ENCODE measurements at regions not wholly inside any gene's neighbourhood (a gene's known extent, or its start where the extent isn't known, plus 50 kb on each side); places are given as distances from the start of the nearest gene placed in this dataset.

DNA sequence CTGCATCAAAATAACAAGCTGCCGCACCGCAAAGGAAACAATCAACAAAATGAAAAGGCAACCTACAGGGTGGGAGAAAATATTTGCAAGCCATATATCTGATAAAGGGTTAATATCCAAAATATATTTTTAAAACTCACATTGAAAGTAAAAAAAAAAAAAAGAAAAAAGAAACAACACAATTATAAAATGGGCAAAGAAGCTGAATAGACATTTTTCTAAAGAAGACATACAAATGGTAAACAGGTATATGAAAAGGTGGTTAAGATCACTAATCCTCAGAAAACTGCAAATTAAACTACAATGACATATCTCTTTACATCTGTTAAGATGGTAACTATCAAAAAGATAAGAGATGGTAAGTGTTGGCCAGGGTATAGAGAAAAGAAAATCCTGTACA lies 105.4 kb upstream of the LY86 start:
- Histone ChIP-seq H3K79me2 (ENCODE audit: insufficient read depth, low read depth) (no peaks in the 10 kb centered on the region), H3K27ac (no peak overlapping the region), H3K4me2 (no peak overlapping the region), H3K4me3 (IDR thresholded peaks at IDR 0.05; ENCODE audit: insufficient read depth, low read depth, low read length) (no peak overlapping the region), H3K36me3 (ENCODE audit: insufficient read depth) (no peaks in the 10 kb centered on the region), H2AFZ (ENCODE audit: low read depth) (no peak overlapping the region), H3K9ac (no peak overlapping the region), H3K4me1 (ENCODE audit: low read depth, poor library complexity, severe bottlenecking) (no peaks in the 10 kb centered on the region), H4K20me1 (ENCODE audit: insufficient read depth) (no peaks in the 10 kb centered on the region), H3K27me3 (ENCODE audit: insufficient read depth, low read depth) (no peaks in the 10 kb centered on the region; the same call in 1 of the 2 replicates)
- TF ChIP-seq, protein P1, sequence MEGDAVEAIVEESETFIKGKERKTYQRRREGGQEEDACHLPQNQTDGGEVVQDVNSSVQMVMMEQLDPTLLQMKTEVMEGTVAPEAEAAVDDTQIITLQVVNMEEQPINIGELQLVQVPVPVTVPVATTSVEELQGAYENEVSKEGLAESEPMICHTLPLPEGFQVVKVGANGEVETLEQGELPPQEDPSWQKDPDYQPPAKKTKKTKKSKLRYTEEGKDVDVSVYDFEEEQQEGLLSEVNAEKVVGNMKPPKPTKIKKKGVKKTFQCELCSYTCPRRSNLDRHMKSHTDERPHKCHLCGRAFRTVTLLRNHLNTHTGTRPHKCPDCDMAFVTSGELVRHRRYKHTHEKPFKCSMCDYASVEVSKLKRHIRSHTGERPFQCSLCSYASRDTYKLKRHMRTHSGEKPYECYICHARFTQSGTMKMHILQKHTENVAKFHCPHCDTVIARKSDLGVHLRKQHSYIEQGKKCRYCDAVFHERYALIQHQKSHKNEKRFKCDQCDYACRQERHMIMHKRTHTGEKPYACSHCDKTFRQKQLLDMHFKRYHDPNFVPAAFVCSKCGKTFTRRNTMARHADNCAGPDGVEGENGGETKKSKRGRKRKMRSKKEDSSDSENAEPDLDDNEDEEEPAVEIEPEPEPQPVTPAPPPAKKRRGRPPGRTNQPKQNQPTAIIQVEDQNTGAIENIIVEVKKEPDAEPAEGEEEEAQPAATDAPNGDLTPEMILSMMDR (conservative IDR thresholded peaks at IDR 0.05; ENCODE audit: low read depth, low read length) = no peak

DNA sequence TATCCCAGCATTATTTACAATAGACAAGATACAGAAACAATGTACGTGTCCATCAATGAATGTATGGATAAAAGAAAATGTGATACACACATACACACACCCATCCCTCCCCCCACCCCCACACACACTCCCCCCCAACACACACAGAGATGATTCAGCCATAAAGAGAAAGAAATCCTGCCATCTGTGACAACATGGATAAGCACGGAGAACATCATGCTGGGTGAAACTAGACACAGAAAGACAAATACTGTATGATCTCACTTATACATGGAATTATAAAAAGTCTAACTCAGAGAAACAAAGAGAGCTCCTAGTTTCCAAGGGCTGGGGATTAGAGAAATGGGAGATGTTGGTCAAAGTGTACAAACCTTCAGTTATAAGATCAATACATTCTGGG lies 104.8 kb upstream of the LY86 start:
- no peaks in the 10 kb centered on the region for H3K4me1 ChIP-seq (ENCODE audit: low read depth, poor library complexity, severe bottlenecking)
- H3K79me2 ChIP-seq (ENCODE audit: insufficient read depth, low read depth) = no peaks in the 10 kb centered on the region

DNA sequence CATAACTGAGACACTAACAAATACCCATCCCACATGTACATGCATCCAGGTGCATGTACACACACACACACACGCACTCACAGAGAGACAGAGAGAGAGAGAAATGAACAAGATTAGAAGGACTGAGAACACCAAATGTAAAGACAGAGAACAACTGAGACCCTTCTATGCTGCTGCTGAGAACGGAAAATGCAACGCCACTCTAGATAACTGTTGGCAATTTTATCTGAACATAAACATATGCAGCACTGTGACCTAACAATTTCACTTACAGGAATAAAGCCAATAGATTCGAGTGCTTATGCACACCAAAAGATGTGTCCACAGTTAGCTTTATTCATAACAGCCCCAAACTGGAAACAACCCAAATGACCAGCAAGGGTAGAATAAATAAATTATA lies 103.8 kb upstream of the LY86 start:
- Histone ChIP-seq H3K4me1 (ENCODE audit: low read depth, poor library complexity, severe bottlenecking) (no peaks in the 10 kb centered on the region), H3K36me3 (ENCODE audit: insufficient read depth) (no peaks in the 10 kb centered on the region), H3K4me3 (IDR thresholded peaks at IDR 0.05; ENCODE audit: insufficient read depth, low read depth, low read length) (no peak overlapping the region), H3K27me3 (ENCODE audit: insufficient read depth, low read depth) (no peaks in the 10 kb centered on the region; the same call in 1 of the 2 replicates), H3K4me2 (no peak overlapping the region), H3K27ac (no peak overlapping the region), H2AFZ (ENCODE audit: low read depth) (no peak overlapping the region), H3K9ac (no peak overlapping the region), H3K79me2 (ENCODE audit: insufficient read depth, low read depth) (no peaks in the 10 kb centered on the region), H4K20me1 (ENCODE audit: insufficient read depth) (no peaks in the 10 kb centered on the region)
- TF ChIP-seq, protein P1 (conservative IDR thresholded peaks at IDR 0.05; ENCODE audit: low read depth, low read length) = no peak

More for the DNA sequence above, 104.8 kb upstream of the LY86 start:
- Histone ChIP-seq H3K9ac (no peak overlapping the region), H2AFZ (ENCODE audit: low read depth) (no peak overlapping the region), H3K36me3 (ENCODE audit: insufficient read depth) (no peaks in the 10 kb centered on the region), H3K4me2 (no peak overlapping the region), H3K27me3 (ENCODE audit: insufficient read depth, low read depth) (no peaks in the 10 kb centered on the region; the same call in 1 of the 2 replicates), H4K20me1 (ENCODE audit: insufficient read depth) (no peaks in the 10 kb centered on the region), H3K4me3 (IDR thresholded peaks at IDR 0.05; ENCODE audit: insufficient read depth, low read depth, low read length) (no peak overlapping the region), H3K27ac (no peak overlapping the region)
- TF ChIP-seq, protein P1 (conservative IDR thresholded peaks at IDR 0.05; ENCODE audit: low read depth, low read length) = no peak

DNA sequence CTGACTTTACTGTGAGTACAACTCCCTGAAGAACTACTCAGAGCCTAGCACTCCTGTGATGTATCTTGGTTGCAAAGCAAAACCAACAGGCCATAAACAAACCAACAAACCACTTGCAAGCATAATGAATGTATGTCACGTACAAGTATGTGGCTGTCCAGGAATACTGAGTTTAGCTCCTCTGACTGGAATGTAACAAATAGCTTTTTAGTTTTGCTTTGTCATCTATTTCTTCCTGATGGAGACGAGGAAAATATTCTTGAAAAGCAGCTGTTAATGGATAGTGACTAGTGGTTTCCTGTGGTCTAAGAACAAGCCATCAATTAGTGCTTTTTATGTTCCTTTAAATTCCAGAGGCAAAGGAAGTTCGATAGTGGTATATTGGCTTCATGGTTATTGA lies 101.9 kb upstream of the LY86 start:
- H3K79me2 ChIP-seq (ENCODE audit: insufficient read depth, low read depth) = no peaks in the 10 kb centered on the region
- TF ChIP-seq, protein P1 (conservative IDR thresholded peaks at IDR 0.05; ENCODE audit: low read depth, low read length) = no peak
- H3K4me2 ChIP-seq = no peak overlapping the region
- H3K27me3 ChIP-seq (ENCODE audit: insufficient read depth, low read depth) = no peaks in the 10 kb centered on the region; the same call in 1 of the 2 replicates
- no peaks in the 10 kb centered on the region for H4K20me1 ChIP-seq (ENCODE audit: insufficient read depth)
- H3K9ac ChIP-seq = no peak overlapping the region
- H3K4me3 ChIP-seq (IDR thresholded peaks at IDR 0.05; ENCODE audit: insufficient read depth, low read depth, low read length) = no peak overlapping the region
- no peak overlapping the region for H3K27ac ChIP-seq
- no peaks in the 10 kb centered on the region for H3K4me1 ChIP-seq (ENCODE audit: low read depth, poor library complexity, severe bottlenecking)
- H2AFZ ChIP-seq (ENCODE audit: low read depth) = no peak overlapping the region
- no peaks in the 10 kb centered on the region for H3K36me3 ChIP-seq (ENCODE audit: insufficient read depth)
